ENCODE measurements at regions not wholly inside any gene's neighbourhood (a gene's known extent, or its start where the extent isn't known, plus 50 kb on each side); places are given as distances from the start of the nearest gene placed in this dataset.

- TF ChIP-seq, protein P1, sequence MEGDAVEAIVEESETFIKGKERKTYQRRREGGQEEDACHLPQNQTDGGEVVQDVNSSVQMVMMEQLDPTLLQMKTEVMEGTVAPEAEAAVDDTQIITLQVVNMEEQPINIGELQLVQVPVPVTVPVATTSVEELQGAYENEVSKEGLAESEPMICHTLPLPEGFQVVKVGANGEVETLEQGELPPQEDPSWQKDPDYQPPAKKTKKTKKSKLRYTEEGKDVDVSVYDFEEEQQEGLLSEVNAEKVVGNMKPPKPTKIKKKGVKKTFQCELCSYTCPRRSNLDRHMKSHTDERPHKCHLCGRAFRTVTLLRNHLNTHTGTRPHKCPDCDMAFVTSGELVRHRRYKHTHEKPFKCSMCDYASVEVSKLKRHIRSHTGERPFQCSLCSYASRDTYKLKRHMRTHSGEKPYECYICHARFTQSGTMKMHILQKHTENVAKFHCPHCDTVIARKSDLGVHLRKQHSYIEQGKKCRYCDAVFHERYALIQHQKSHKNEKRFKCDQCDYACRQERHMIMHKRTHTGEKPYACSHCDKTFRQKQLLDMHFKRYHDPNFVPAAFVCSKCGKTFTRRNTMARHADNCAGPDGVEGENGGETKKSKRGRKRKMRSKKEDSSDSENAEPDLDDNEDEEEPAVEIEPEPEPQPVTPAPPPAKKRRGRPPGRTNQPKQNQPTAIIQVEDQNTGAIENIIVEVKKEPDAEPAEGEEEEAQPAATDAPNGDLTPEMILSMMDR (IDR thresholded peaks at IDR 0.05; ENCODE audit: insufficient read depth, low read length, poor library complexity, severe bottlenecking): no peak
- no peak for TF ChIP-seq EZH2phosphoT487 (conservative IDR thresholded peaks at IDR 0.05; ENCODE audit: low read length)
- H3K27me3 ChIP-seq (ENCODE audit: low read length): no peaks in the 10 kb centered on the region
- H4K20me1 ChIP-seq (ENCODE audit: low read depth, low read length): no peaks in the 10 kb centered on the region
- H3K4me3 ChIP-seq (ENCODE audit: insufficient read depth, low read length, poor library complexity, severe bottlenecking): no peak overlapping the region
- no peaks in the 10 kb centered on the region for H3F3A ChIP-seq (ENCODE audit: insufficient read depth)
- no peaks in the 10 kb centered on the region for H3K36me3 ChIP-seq (ENCODE audit: low read length)
- no peaks in the 10 kb centered on the region for H3K9me3 ChIP-seq (ENCODE audit: insufficient read depth, low read length)
- no peak overlapping the region for H2AFZ ChIP-seq (ENCODE audit: low read depth, low read length, severe bottlenecking)
- no peak overlapping the region for H3K9ac ChIP-seq (ENCODE audit: low read length)
- H3K79me2 ChIP-seq (ENCODE audit: insufficient read depth, low read length): no peaks in the 10 kb centered on the region
- no peak overlapping the region for H3K4me2 ChIP-seq (ENCODE audit: low read depth, low read length, poor library complexity, severe bottlenecking)
- no peaks in the 10 kb centered on the region for H3K9me2 ChIP-seq (replicated peaks; ENCODE audit: insufficient read depth, low read length)
- no peak overlapping the region for H3K27ac ChIP-seq (ENCODE audit: low read depth, low read length)
Observed at GRCh38 chr18:11391661-11392060, 217.7 kb upstream of the SLC35G4 start.

- TF ChIP-seq, protein P1 (IDR thresholded peaks at IDR 0.05; ENCODE audit: insufficient read depth, low read length, poor library complexity, severe bottlenecking): no peak
- TF ChIP-seq EZH2phosphoT487 (conservative IDR thresholded peaks at IDR 0.05; ENCODE audit: low read length): no peak
- Histone ChIP-seq H3K9me3 (ENCODE audit: insufficient read depth, low read length) (no peaks in the 10 kb centered on the region), H3K27me3 (ENCODE audit: low read length) (no peaks in the 10 kb centered on the region), H3K4me3 (ENCODE audit: insufficient read depth, low read length, poor library complexity, severe bottlenecking) (no peak overlapping the region), H3K9ac (ENCODE audit: low read length) (no peak overlapping the region), H3K79me2 (ENCODE audit: insufficient read depth, low read length) (no peaks in the 10 kb centered on the region), H3K36me3 (ENCODE audit: low read length) (no peaks in the 10 kb centered on the region), H3F3A (ENCODE audit: insufficient read depth) (no peaks in the 10 kb centered on the region), H3K9me2 (replicated peaks; ENCODE audit: insufficient read depth, low read length) (no peaks in the 10 kb centered on the region), H2AFZ (ENCODE audit: low read depth, low read length, severe bottlenecking) (no peak overlapping the region), H3K4me2 (ENCODE audit: low read depth, low read length, poor library complexity, severe bottlenecking) (no peak overlapping the region), H4K20me1 (ENCODE audit: low read depth, low read length) (no peaks in the 10 kb centered on the region), H3K27ac (ENCODE audit: low read depth, low read length) (no peak overlapping the region)
Observed at GRCh38 chr18:11388755-11389680, 220.4 kb upstream of the SLC35G4 start.

GRCh38 chr18:11387880-11388279 is 221.5 kb upstream of the SLC35G4 start:
- no peaks in the 10 kb centered on the region for H3K9me2 ChIP-seq (replicated peaks; ENCODE audit: insufficient read depth, low read length)
- no peak overlapping the region for H2AFZ ChIP-seq (ENCODE audit: low read depth, low read length, severe bottlenecking)
- no peaks in the 10 kb centered on the region for H3K9me3 ChIP-seq (ENCODE audit: insufficient read depth, low read length)
- H3K9ac ChIP-seq (ENCODE audit: low read length): no peak overlapping the region
- H4K20me1 ChIP-seq (ENCODE audit: low read depth, low read length): no peaks in the 10 kb centered on the region
- H3K4me2 ChIP-seq (ENCODE audit: low read depth, low read length, poor library complexity, severe bottlenecking): no peak overlapping the region
- no peaks in the 10 kb centered on the region for H3F3A ChIP-seq (ENCODE audit: insufficient read depth)
- H3K79me2 ChIP-seq (ENCODE audit: insufficient read depth, low read length): no peaks in the 10 kb centered on the region
- no peak overlapping the region for H3K27ac ChIP-seq (ENCODE audit: low read depth, low read length)
- H3K36me3 ChIP-seq (ENCODE audit: low read length): no peaks in the 10 kb centered on the region
- no peak overlapping the region for H3K4me3 ChIP-seq (ENCODE audit: insufficient read depth, low read length, poor library complexity, severe bottlenecking)
- TF ChIP-seq, protein P1 (IDR thresholded peaks at IDR 0.05; ENCODE audit: insufficient read depth, low read length, poor library complexity, severe bottlenecking): no peak
- TF ChIP-seq EZH2phosphoT487 (conservative IDR thresholded peaks at IDR 0.05; ENCODE audit: low read length): no peak
- no peaks in the 10 kb centered on the region for H3K27me3 ChIP-seq (ENCODE audit: low read length)

Data from SU-DHL-6 (cell line).